NT2/D1 (cell line): ENCODE measurements at regions not wholly inside any gene's neighbourhood (a gene's known extent, or its start where the extent isn't known, plus 50 kb on each side); places are given as distances from the start of the nearest gene placed in this dataset.

Source experiments
- SUZ12 ChIP-seq: IDR thresholded peaks from 2 replicates; pipeline ENCODE4 v1.6.1; 2011; ENCODE audit not compliant: insufficient read length, insufficient read depth; ENCODE audit errors: extremely low read depth
- YY1 ChIP-seq: IDR thresholded peaks from 2 replicates; pipeline ENCODE4 v1.6.1; 2011; ENCODE audit not compliant: insufficient read length, insufficient read depth
- ZNF274 ChIP-seq: IDR thresholded peaks from 2 replicates; pipeline ENCODE4 v1.6.1; 2011; ENCODE audit warnings: mild to moderate bottlenecking, low read depth, low read length

DNA sequence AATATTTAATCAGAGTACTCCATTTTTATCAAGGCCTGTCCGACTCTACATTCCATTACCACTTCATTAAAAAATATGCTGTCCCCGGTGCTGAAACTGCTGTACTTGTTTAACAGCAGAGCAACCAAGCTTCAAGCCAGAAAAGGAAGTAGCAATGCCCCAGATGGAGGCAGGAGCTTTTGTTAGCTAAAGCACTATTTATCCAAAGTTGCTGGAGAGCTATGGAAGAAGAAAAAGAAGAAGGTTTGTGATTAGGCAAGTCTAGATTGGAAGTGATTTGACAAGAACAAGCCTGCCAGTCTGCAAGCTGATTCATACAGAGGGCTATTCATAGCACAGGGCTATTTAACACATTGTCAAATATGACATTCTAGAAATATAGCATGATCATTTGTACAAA, 160.9 kb upstream of the SPTLC3 start:
- TF ChIP-seq SUZ12 (no peak), YY1 (no peak), ZNF274 (no peak)
